ENCODE measurements at regions not wholly inside any gene's neighbourhood (a gene's known extent, or its start where the extent isn't known, plus 50 kb on each side); places are given as distances from the start of the nearest gene placed in this dataset.

DNA sequence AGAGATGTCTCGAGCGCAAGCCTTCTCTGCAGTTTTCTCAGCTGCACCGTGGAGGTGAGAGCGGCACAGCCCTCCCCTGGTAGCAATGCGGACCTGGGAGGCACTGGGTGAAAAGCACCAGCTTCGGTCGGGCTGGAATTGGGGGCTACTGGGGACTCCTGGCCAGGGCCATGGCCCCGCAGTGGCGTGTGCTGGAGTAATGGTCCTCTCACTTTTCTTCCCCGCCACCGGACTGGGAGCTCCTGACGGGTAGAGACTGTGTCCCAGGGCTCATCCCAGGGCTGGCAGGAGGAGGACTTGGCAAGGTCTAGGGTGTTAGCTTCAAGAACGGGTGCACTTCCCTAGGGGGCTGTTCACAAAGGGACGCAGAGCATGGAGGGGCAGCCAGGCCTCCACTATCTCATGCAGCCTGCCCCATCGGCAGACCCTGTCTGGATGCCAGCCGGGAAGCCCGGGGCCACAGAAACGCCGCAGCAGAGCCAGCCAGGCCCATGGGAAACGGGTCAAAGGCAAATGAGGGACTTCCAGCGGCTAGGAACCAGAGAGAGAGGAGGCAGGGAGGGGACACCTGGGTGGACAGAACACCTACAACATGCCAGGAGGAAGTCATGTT, 92.6 kb upstream of the MVB12B start:
- TF ChIP-seq, protein P1, sequence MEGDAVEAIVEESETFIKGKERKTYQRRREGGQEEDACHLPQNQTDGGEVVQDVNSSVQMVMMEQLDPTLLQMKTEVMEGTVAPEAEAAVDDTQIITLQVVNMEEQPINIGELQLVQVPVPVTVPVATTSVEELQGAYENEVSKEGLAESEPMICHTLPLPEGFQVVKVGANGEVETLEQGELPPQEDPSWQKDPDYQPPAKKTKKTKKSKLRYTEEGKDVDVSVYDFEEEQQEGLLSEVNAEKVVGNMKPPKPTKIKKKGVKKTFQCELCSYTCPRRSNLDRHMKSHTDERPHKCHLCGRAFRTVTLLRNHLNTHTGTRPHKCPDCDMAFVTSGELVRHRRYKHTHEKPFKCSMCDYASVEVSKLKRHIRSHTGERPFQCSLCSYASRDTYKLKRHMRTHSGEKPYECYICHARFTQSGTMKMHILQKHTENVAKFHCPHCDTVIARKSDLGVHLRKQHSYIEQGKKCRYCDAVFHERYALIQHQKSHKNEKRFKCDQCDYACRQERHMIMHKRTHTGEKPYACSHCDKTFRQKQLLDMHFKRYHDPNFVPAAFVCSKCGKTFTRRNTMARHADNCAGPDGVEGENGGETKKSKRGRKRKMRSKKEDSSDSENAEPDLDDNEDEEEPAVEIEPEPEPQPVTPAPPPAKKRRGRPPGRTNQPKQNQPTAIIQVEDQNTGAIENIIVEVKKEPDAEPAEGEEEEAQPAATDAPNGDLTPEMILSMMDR (IDR thresholded peaks at IDR 0.05), result no peak
- TF ChIP-seq POLR2A (IDR thresholded peaks at IDR 0.05), result no peak

Data from Peyer's patch (tissue), 4 donors.